ENCODE measurements at regions not wholly inside any gene's neighbourhood (a gene's known extent, or its start where the extent isn't known, plus 50 kb on each side); places are given as distances from the start of the nearest gene placed in this dataset.
A peak's percentile ranks its signal among the peaks of the same experiment; 100 is the strongest.

DNA sequence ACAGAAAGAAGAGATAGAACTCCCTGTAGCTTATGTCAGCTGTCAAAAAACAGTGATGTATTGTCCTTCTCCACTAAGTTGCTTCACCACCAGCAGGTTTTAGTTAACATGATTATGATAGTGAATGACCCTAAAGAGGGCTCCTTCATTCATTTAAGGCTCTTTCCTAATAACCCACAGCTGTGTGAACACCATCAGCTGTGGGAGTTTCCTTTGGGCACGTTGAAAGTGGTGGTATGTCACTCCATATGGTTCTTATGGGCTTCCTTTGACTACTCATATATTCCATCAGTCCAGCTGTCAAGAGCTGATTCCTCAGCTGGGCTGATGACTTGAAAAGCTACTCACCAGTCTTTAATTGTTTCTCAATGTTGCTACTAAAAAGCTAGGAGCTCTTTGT lies 210.3 kb downstream of the UBE2E3 start:
- DNase-seq, result no peak

DNA sequence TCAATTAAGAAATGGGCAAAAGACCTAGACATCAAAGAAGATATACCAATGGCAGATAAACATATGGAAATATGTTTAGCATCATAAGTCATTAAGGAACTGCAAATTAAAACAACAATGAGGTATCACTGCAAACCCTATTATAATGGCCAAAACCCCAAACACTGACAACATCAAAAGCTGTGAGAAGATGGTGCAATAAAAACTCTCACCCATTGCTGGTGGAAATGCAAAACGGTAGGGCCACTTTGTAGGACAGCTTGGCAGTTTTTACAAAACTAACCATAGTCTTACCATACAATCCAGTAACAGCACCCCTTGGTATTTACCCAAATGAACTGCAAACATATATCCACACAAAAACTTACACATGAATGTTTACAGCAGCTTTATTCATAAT lies 213.1 kb downstream of the UBE2E3 start:
- no peak for DNase-seq

DNA sequence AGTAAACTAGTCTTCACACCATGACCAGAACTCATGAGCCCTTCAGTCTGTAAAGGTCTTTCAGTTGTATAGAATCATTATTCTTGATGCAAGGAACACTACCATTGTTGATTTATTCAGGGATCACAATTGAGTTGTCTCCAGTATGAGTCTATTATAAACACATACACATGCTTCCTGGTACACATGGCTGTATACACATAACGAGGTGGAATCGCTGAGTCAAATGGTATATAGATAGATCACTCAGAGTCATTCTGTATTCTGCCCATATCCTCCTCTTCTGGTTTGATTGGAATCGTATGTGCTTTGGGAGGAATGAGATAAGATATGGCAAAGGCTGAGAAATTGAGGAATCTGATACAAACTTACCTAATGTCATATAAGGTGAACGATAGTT lies 216.0 kb downstream of the UBE2E3 start:
- DNase-seq, result no peak

DNA sequence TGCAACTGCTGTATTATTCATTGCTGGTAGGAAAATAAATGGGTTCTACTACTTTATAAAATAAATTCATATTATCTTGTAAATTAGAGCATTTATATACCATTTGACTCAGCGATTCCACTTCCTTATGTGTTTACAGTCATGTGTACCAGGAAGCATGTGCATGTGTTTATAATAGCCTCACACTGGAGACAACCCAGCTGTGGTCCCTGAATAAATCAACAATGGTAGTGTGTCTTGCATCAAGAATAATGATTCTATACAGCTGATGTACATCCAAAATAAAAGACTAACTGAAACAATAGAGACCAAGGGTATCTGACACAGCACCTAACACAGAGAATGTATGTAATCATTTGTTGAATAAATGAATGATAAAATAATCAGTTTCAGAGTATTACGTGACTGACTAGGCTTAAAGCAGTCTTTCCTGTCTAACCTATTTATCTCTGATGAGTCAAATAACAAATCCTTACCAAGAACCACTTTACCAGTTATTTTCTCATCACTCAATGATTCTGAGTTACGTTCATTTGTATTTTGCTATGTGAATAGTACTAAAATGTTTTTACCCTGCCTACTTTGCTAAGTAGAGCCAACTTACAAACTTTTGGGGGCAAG lies 216.8 kb downstream of the UBE2E3 start:
- DNase-seq, result no peak

DNA sequence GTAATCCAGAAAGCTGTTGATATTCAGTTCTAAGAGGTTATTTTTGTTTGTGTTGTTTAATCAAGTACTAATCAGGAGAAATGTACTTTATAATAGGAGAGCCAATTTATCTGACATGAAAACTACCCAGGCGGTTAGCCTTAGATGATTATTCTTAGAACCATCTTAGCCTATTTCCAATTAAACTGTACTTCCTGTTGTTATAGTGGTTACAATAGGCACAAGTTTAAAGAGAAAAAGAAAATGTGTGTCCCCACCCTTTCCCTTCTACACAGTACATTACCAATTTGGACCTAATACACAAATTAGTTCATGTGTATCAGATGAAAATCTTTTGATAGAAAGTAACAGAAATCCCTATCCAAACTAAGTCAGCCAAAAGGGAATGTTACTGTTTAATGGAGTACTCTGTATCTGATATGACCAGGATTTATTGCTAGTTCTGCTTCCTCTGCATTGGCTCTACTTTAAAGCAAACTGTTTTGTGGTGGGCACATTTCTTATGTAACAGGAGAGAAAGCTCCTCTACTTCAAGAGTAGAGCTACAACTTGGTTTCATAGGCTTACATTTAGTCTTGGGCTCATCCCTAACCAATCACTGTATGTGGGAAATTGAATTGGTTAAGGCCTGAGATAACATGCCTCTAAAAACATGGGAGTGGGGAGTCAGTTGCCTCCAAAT lies 217.9 kb downstream of the UBE2E3 start:
- no peak for DNase-seq

DNA sequence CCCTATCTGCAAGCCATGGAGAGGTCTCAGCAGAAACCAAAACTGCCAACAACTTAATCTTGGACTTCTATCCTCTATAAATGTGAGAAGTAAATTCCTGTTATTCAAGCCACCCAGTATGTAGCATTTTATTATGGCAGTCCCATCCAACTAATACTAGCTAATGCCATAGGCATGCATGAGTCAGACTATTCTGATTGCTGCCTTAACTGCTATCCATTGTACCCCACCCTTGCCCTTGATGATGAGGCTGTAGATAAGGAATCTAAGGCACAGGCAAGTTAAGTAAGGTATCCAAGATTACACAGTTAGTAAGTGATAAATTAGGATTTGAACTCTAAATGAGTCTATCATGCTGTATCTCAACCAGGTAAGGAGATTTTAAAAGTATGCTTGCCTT lies 223.0 kb downstream of the UBE2E3 start:
- no peak for DNase-seq

DNA sequence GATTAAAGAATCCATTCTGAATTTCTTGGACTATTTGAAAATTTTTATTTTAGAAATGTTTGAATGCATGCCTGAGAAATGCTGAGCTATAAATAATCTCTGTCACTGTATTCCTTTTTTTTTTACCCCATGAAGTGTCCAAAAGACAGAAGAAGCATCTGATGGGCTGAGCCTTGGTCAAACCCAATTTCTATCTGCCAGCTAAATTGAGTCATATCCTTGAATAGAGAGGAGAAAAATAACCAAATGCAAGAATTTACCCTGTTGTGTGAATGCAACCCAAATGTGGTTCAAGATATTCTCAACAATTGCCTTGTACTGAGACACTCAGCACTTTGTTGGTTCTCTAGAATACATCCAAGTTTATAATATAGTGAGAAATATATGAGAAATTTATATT lies 223.5 kb downstream of the UBE2E3 start:
- no peak for DNase-seq

DNA sequence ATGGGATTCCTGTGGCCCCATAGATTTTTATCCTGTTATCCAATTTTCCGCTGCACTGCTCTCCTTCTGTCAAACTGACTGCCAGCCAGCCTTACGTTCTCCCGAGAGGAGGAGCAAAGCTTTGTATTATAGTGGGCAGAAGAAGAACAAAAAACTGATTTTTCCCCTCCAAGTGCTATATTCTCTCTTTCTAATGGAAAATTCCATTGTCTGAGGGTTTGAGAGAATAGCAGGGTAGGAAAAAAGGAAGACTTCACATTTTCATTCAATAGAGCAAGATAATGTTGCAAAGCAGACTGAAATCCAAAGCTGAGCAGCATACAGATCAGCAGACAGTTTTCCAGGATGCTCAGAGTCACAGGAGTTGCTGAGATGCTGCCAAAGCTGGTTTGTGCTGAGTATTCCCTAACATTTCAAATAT lies 238.0 kb downstream of the UBE2E3 start:
- DNase-seq, result no peak

DNA sequence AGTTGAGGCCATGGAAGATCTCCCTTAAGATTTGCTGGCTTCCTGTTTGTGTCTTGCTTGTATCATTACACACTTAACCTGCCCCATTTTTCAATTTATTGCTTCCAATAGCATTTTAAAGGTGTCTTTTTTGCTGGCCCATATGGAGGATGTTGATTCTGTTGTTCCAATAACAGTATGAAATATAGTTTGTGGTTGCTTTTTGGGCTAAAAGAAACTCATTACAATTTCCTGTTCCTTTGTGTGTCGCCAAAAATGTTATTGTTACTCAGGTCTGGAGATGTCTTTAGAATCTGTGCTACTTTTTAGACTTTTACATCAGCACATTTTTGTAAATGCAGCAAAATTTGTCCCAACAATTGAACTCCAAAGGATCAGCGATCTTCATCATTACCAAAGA lies 234.0 kb upstream of the ITGA4 start:
- DNase-seq, result no peak

DNA sequence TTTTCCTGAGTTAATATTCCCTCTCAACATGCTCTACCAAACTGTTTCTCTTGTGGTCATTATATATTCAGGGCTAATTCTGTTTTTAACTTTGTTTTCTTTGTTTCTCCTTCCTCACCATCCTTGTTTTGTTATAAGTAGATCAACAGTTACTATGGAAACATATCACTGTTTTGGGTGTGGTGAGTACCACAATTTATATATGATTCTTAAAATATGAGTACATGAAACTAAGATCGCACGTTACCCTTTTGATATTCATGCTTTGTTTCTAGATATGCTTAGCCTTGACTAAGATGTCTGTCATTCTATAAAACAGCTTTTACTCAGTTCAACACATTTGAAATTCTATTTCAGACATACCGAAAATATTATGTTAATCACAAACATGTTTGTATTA lies 232.3 kb upstream of the ITGA4 start:
- DNase-seq, result no peak

DNA sequence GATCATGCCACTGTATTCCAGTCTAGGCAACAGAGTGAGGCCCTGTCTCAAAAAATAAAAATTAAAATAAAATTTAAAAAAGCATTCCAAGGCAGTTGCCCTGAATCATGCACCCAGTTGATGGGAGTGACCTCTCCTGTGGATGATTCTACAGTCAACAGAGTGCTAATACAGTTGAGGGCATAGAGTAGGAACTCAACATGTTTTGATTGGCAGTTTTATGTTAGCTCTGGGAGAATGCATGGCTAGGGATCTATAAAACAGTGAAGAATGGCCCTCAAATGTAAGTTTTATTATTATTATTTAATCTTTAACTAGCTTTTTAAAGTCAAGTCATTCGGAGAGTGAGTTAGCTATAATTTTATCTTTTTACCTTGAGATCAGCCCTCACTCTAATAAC lies 228.5 kb upstream of the ITGA4 start:
- DNase-seq, result no peak

DNA sequence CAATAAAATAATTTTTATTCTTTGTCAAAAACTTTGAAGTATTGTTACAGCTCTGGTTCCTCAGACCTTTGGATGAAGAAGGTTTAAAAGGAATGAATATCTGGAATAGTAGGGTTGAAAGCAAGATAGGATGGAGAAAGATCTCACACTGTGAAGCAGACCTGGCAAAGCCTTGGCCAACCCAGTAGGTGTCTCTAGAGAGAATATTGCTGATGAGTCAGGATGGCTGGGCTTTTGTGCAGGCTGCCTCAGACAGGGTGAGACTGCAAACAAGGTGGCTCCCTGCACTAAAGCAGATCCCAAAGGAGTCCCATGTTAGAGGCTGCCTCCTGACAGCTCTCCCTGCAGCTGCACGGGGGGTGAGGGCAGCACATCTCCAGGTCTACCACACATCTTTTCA lies 226.0 kb upstream of the ITGA4 start:
- no peak for DNase-seq

DNA sequence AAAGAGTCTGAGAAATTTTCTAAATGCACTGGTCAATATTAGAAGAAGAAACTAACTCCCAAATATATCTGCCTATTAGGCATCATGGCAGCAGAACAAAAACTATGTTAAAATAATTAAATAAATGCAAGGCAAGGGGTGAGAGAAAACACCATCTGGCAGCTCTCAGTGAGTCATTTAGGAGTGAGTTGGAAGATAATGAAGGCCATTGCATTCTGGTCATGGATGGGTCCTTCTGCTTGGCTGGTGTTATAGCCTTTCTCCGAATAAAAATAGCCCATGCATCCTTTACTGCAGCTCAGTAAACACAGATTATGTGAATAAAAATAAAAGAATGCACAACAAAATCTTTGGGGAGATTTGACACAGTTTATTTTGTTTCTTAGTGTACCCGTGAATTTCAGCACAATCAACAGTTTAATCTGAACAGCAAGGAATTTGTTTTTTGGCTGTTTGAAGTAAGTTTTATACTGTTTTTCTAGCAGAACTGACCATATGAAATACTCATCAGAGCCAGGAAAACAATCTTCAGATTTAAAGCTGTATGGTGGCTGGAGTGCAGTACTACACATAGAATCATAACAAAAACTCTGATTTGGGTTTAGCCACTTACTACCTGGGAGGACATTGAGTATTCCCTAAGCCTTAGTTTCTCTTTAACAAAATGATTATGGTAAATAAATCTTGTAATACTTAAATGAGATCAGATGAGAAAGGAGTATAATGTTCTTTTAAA lies 225.1 kb upstream of the ITGA4 start:
- no peak for DNase-seq

DNA sequence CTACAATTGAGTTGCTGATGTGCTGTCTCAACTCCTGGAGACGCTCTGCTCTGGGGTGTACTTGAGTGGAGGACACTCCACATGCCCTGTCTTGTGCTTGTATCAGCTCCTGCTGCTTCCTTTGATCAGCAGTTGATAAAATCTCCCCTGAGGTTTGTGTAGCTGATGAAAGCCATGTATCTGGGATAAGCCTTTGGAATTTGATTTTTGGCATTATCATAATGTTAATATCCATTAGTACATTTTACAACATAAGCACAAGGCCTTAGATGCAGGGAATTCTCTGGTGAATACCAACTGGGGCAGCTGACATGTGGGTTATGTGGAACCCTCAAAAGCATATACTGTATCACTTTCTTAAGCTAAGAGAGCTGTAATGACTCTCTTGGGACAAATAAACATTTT lies 222.7 kb upstream of the ITGA4 start:
- DNase-seq, result peak; percentile 96

DNA sequence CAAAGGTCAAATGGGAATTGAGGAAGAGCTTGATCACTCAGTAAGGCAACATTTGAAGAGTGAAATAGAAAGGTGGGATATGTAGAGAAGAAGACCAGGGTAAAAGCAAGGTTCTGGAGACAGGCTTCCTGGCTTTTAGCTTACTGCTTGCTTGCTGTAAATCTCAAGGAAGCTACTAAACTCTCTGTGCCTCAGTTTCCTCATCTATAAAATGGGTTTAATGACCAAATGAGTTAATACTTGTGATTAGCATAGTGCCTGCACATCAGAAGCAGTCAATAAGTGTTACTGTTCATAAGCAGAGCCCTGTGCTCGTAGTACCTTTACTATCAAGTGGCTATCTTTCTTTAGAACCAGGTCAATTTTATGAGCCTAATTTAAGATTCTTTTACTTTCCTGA lies 222.2 kb upstream of the ITGA4 start:
- no peak for DNase-seq

DNA sequence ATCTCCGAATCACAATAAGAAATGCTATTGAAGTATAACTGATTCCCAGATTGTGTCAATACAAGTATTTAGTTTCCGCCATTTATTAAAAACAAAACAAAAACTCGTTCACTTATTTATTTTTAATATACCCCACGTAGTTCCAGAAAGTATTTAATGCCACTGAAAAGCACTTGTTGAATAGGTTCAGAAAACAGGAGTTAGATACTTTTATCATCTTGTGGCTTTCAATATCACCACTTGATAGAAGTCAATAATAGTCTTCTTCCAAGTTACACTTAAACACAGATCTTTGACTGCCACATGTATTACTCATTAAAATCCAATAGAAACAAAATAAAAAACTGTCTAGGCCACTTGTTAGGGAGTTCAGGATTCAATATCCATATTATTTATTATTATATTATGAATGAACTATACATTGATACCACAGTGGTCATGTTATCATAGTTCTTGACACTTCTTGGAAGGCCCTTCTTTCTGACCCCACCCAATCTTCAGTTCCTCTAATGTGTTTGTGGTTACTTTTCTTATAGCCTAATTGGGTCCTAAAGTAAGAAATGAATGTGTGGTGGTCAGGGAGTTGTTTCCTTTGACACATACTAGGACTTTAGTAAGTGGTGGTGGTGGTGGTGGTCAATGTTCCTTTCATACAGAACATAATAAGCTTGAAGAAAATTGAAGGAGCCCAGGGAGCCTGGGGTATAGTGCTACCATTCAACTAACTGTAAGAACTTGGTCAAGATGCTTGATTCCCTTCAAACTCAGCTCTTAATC lies 221.3 kb upstream of the ITGA4 start:
- DNase-seq, result no peak

DNA sequence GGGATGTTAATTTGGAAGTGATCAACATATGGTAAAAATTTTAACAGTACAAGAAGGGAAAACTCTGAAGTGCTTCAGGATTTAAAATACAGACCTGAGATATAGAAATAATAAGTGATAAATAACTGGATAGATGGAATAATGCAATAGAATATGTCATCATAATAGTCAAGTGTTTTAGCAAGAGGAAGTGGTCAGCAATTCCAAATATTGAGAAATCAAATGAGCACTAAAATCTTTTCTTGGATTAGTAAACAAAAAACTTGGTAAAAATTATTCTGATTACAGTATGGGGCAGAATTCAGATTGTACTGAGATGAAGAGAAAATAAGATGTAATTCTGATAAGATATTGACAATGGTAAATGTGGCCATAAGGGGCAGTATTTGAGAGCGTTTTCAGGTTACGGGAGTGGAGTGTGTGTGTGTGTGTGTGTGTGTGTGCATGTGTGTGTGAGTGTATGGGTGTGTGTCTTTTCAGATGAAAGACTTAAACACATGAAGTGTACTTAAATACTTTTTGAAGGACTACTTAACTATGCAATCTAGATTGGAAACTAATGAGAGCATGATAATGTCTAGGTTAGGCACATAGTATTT lies 217.9 kb upstream of the ITGA4 start:
- peak; percentile 34 for DNase-seq

DNA sequence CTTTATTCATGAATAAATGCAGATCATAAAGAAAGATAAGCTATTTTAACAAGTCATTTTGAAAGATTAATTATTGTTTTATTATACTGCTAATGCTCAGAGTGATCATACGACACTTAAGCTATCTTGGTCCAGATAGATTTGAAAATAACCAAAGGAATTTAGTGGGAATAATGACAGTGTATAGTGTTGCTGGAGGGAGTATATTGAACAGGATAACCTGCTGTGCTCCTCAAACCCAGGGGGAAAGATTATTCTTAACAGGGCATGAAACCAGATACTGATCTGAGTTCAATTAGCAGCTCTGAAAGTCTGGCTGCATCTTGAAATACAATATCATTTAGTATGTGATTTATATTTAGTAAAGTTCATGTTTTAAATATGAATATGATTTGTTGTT lies 216.3 kb upstream of the ITGA4 start:
- DNase-seq, result no peak

DNA sequence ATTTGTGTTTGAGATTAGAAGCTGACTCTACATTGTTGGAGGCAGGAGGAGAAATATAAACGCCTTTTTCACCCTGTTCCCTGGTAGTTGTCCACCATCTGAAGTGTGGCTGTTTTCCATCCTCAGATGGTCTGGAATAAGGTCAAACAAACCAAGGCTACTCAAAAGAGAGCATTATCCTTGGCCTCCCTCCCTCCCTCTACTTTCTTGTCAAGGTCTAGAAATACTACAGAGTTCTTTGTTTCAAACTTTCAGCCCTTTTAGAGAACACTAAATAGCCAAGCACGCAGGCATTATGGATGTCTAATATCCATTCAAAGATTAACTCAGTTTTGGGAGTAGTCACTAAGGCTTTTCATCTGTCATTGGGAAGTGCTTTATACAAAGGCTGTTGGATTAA lies 215.8 kb upstream of the ITGA4 start:
- no peak for DNase-seq

DNA sequence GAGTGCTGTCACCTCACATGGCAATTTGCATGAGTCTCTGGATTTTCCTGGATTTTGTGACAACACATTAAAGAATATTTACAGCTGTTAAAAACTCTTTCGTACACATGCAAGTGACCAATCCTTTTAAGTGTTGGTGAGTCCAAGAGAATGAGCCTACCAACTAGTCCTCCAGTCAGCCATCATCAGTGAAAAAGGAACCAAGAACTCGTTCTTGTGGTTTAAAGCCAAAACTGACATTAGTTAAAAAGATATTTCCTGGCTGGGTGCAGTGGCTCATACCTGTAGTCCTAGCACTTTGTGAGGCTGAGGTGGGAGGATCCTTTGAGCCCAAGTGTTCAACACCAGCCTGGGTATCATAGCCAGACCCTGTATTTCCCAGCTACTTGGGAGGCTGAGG lies 215.4 kb upstream of the ITGA4 start:
- DNase-seq, result no peak

DNA sequence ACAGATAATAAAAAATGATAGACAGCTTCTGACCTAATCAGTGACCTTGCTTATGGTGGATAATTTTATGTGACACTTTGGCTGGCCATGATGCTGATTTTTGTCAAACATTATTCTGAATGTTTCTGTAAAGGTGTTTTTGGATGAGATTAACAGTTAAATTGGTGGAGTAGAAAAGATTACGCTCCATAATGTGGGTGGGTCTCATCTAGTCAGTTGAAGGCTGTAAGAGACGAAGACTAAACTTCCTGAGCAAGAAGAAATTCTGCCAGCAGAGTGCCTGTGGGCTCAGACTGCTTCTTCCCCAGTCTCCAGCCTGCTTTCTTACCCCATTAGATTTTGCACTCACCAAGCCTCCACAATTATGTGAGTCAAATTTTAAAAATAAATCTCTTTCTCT lies 214.9 kb upstream of the ITGA4 start:
- no peak for DNase-seq

DNA sequence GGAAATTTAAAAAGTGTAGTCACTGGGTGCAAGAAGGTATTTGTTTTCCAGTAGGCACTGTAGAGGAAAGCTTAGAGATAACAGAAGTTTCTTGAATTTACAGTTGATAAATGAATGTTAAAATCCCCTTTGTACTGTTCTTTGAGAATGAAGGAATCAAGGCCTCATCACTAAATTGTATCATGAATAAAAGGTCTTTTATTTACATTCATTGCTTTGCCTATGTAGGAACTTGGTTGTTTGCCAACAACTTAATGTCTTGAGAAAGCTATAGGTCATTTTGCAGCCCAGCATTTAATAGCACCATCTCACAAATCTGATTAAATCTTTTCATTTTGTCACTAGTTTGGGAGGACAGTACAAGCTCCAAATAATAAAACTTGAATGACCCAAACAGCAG lies 213.9 kb upstream of the ITGA4 start:
- DNase-seq, result no peak

DNA sequence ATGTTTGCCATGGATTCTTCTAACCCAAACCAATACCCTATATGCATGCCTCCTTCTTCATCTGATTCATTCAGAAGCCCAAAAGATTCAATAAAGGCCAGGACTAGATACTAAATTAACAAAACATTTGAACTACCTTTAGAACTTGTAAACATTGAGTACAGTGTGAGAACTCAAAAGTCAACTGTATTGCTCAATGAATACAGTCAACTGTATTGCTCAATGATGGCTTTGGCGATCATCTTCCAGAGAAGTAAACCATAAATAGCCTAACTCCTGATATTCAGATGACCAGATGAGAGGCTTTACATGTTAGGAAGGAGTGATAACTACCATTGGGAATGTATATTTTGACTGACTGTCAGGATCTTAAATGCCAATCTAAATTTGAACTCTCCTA lies 206.5 kb upstream of the ITGA4 start:
- DNase-seq, result no peak
